ENCODE measurements at regions not wholly inside any gene's neighbourhood (a gene's known extent, or its start where the extent isn't known, plus 50 kb on each side); places are given as distances from the start of the nearest gene placed in this dataset.
"Not testable (repeated sequence)": the region's sequence is repeated elsewhere in the genome, so short reads cannot be mapped to it uniquely, and the experiment has no call there.

DNA sequence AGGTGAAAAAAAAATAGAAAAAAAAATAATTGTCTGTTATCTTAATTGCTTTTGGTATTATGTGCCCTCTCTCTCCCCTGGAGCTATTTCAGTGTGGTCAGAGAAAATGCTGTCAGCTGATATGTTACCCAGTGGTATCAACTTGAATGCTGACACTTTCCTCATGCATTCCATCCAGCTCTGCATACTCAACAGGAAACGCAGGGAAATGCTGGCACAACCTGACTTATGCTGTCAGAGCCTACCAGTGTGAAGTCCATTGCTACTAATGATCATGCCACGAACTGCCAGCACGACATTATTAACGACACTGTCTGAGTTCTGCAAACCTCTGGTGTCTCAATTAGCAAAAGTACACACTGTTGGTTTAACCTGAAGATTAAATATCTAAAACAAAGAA lies 182.8 kb downstream of the ZWINT start:
- H3K27ac ChIP-seq: no peak overlapping the region
- DNase-seq: no peak
- 48 to 53% (median 48%) methylated on average over 4 of the region's 4 CpGs for WGBS, 3 donors
- TF ChIP-seq, protein P1, sequence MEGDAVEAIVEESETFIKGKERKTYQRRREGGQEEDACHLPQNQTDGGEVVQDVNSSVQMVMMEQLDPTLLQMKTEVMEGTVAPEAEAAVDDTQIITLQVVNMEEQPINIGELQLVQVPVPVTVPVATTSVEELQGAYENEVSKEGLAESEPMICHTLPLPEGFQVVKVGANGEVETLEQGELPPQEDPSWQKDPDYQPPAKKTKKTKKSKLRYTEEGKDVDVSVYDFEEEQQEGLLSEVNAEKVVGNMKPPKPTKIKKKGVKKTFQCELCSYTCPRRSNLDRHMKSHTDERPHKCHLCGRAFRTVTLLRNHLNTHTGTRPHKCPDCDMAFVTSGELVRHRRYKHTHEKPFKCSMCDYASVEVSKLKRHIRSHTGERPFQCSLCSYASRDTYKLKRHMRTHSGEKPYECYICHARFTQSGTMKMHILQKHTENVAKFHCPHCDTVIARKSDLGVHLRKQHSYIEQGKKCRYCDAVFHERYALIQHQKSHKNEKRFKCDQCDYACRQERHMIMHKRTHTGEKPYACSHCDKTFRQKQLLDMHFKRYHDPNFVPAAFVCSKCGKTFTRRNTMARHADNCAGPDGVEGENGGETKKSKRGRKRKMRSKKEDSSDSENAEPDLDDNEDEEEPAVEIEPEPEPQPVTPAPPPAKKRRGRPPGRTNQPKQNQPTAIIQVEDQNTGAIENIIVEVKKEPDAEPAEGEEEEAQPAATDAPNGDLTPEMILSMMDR (IDR thresholded peaks at IDR 0.05): no peak
- intact Hi-C loops (cut with DNase I): no loop called here
- ATAC-seq: no peak
- H3K4me3 ChIP-seq: no peak overlapping the region
- no peaks in the 10 kb centered on the region for H3K4me1 ChIP-seq
- no peaks in the 10 kb centered on the region for H3K27me3 ChIP-seq (ENCODE audit: insufficient read depth in 3 of 3, low read length in 2 of 3)
- no peaks in the 10 kb centered on the region for H3K9me3 ChIP-seq
- H3K36me3 ChIP-seq (ENCODE audit: insufficient read depth in 1 of 2, low read depth in 1 of 2): no peaks in the 10 kb centered on the region

DNA sequence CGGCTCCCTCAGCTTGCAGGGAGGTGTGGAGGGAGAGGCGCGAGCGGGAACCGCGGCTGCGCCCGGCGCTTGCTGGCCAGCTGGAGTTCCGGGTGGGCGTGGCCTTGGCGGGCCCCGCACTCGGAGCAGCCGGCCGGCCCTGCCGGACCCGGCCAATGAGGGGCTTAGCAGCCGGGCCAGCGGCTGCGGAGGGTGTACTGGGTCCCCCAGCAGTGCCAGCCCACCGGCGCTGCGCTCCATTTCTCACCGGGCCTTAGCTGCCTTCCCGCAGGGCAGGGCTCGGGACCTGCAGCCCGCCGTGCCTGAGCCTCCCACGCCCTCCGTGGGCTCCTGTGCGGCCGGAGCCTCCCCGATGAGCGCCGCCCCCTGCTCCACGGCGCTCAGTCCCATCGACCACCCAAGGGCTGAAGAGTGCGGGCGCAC lies 206.0 kb downstream of the ZWINT start:
- WGBS, 3 donors: 94 to 96% (median 95%) methylated on average over 38 to 41 of the region's 41 CpGs
- intact Hi-C loops (cut with DNase I); H3K9me3 ChIP-seq; H3K27ac ChIP-seq; ATAC-seq; H3K36me3 ChIP-seq (ENCODE audit: insufficient read depth in 1 of 2, low read depth in 1 of 2); H3K4me1 ChIP-seq; DNase-seq; H3K4me3 ChIP-seq; H3K27me3 ChIP-seq (ENCODE audit: insufficient read depth in 3 of 3, low read length in 2 of 3): not testable (repeated sequence)

DNA sequence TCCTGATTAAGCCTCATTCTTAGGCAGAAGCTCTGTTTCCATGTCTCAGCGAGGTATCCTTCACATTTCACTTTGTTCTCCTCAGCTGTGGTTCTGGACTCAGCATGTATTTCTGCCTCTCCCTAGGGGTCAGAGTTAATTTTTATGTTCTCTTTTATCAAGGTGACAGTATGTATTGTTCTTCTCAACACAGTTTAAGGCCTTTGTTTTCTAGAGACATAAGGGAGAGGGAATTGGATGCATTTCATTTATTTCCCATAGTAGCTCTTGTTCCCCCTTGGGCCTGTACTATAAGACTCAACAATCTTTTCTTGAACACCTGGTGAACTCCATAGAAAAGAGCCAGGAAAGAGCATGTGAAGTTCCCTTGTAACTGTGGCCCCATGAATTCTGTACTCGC lies 214.3 kb downstream of the ZWINT start:
- 69 to 81% (median 80%) methylated on average over 2 of the region's 2 CpGs for WGBS, 3 donors
- H3K9me3 ChIP-seq: no peaks in the 10 kb centered on the region
- ATAC-seq: no peak
- H3K27ac ChIP-seq: no peak overlapping the region
- no peak overlapping the region for H3K4me3 ChIP-seq
- no peaks in the 10 kb centered on the region for H3K27me3 ChIP-seq (ENCODE audit: insufficient read depth in 3 of 3, low read length in 2 of 3)
- no peak for DNase-seq
- intact Hi-C loops (cut with DNase I): no loop called here
- no peaks in the 10 kb centered on the region for H3K4me1 ChIP-seq
- TF ChIP-seq, protein P1 (IDR thresholded peaks at IDR 0.05): no peak
- H3K36me3 ChIP-seq (ENCODE audit: insufficient read depth in 1 of 2, low read depth in 1 of 2): no peaks in the 10 kb centered on the region

DNA sequence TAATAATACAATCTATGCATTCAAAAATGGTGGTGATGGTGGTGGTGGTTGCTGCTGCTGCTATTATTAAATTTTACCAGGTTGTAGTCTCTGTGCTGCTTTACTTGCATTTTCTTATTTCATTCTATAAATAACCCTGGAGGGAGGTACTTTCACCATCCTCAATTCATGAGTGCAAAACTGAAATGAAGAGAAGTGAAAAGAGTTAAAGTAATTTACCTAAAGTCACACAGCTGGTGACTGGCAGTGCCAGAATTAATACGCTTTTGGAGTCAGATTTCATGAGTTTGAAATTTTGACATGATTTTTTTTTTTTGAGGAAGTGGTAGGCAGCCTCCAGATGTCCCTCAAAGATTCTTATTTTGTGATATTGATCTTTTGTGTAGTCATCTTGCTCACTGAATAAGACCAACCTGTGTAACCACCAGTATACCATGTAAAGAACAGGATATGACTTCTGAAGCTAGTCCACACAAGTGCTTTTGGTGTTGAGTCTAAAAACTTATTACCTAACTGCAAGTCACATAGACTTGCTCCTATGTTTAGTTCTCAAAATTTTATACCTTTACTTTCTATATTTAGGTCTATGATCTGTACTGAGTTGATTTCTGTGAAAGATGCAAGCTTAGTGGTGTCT lies 218.8 kb downstream of the ZWINT start:
- intact Hi-C loops (cut with DNase I): no loop called here
- no peak for ATAC-seq
- H3K4me1 ChIP-seq: no peaks in the 10 kb centered on the region
- H3K4me3 ChIP-seq: no peak overlapping the region
- H3K36me3 ChIP-seq (ENCODE audit: insufficient read depth in 1 of 2, low read depth in 1 of 2): no peaks in the 10 kb centered on the region
- no peaks in the 10 kb centered on the region for H3K27me3 ChIP-seq (ENCODE audit: insufficient read depth in 3 of 3, low read length in 2 of 3)
- WGBS, 3 donors: 26 to 38% (median 34%) methylated on average over 1 of the region's 1 CpG
- H3K27ac ChIP-seq: no peak overlapping the region
- no peak for DNase-seq
- TF ChIP-seq, protein P1 (IDR thresholded peaks at IDR 0.05): no peak
- H3K9me3 ChIP-seq: no peaks in the 10 kb centered on the region

DNA sequence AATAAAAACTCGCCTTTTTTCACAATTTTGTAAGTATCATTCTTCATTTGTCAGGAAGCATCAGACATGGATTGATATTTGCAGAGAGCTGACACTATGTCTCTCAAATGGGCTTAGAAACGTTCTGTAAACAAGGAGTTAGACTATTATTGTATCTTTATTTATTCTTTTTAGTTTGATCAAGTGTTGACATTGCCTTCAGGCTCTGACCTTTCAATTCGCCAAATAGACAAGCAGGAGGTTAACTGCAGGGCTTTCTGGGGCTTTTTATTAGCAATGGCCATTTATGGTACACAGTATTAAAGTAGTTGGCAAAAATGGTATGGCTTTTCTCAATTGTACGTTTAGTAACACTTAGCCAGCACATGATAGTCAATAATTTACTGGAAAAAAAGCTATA lies 221.7 kb downstream of the ZWINT start:
- Histone ChIP-seq H3K4me3 (no peak overlapping the region), H3K4me1 (no peaks in the 10 kb centered on the region), H3K27ac (no peak overlapping the region), H3K27me3 (ENCODE audit: insufficient read depth in 3 of 3, low read length in 2 of 3) (no peaks in the 10 kb centered on the region), H3K36me3 (ENCODE audit: insufficient read depth in 1 of 2, low read depth in 1 of 2) (no peaks in the 10 kb centered on the region), H3K9me3 (no peaks in the 10 kb centered on the region)
- whole genome bisulfite sequencing, 3 donors: 47 to 48% (median 47%) methylated on average over 4 of the region's 4 CpGs
- TF ChIP-seq, protein P1 (IDR thresholded peaks at IDR 0.05): no peak
- ATAC-seq: no peak
- no peak for DNase-seq
- intact Hi-C loops (cut with DNase I): no loop called here

Measured in psoas muscle (tissue), 7 donors.